Neuronal stem cell (in vitro differentiated cells): ENCODE measurements at regions not wholly inside any gene's neighbourhood (a gene's known extent, or its start where the extent isn't known, plus 50 kb on each side); places are given as distances from the start of the nearest gene placed in this dataset.

ENCODE experiments used
- DNase-seq: peaks from one replicate; pipeline ENCODE4 v3.0.0-alpha.2; 2013; ENCODE audit warnings: low spot score
- H2AFZ ChIP-seq: one replicate; pipeline ENCODE4 v1.6.1; 2013; ENCODE audit warnings: mild to moderate bottlenecking, low read length, inconsistent platforms
- H2AK5ac ChIP-seq: 2 replicates; pipeline ENCODE4 v1.6.1; 2013; ENCODE audit warnings: low read depth, mild to moderate bottlenecking, inconsistent platforms, low read length, moderate library complexity, mixed read lengths
- H2BK120ac ChIP-seq: 2 replicates; pipeline ENCODE4 v1.6.1; 2013; ENCODE audit warnings: low read depth, mild to moderate bottlenecking, inconsistent platforms, low read length, moderate library complexity, mixed read lengths
- H2BK12ac ChIP-seq: one replicate; pipeline ENCODE4 v1.6.1; 2013; ENCODE audit warnings: low read length, inconsistent platforms
- H2BK15ac ChIP-seq: 2 replicates; pipeline ENCODE4 v1.6.1; 2013; ENCODE audit warnings: mild to moderate bottlenecking, low read length, inconsistent platforms, mixed read lengths
- H2BK5ac ChIP-seq: one replicate; pipeline ENCODE4 v1.6.1; 2013; ENCODE audit warnings: inconsistent platforms, mild to moderate bottlenecking, low read length, moderate library complexity
- H3K14ac ChIP-seq: one replicate; pipeline ENCODE4 v1.6.1; 2013; ENCODE audit warnings: low read length, inconsistent platforms
- H3K18ac ChIP-seq: 2 replicates; pipeline ENCODE4 v1.6.1; 2013; ENCODE audit warnings: low read length, inconsistent platforms
- H3K23ac ChIP-seq: 2 replicates; pipeline ENCODE4 v1.6.1; 2013; ENCODE audit warnings: low read depth, mild to moderate bottlenecking, mixed read lengths, low read length, inconsistent platforms; ENCODE audit not compliant: poor library complexity
- H3K27ac ChIP-seq: replicated peaks from 3 replicates; pipeline ENCODE4 v1.5.1; 2013; ENCODE audit warnings: low read length, inconsistent platforms
- H3K27me3 ChIP-seq, 3 experiments: 2 replicates each; pipeline ENCODE4 v1.6.1; 2013; ENCODE audit warnings: low read length in 3 of 3, mild to moderate bottlenecking in 2 of 3, inconsistent platforms in 1 of 3, low read depth in 1 of 3, mixed read lengths in 1 of 3, moderate library complexity in 1 of 3; ENCODE audit not compliant: control insufficient read depth in 3 of 3, insufficient read depth in 3 of 3
- H3K36me3 ChIP-seq, 2 donors: replicated peaks in 1 of 2; 2 replicates each; pipeline ENCODE4 v1.6.1; 2013; ENCODE audit warnings: low read length in 2 of 2; ENCODE audit not compliant: control insufficient read depth in 2 of 2, insufficient read depth in 2 of 2
- H3K4ac ChIP-seq: 2 replicates; pipeline ENCODE4 v1.6.1; 2013; ENCODE audit warnings: inconsistent platforms, mild to moderate bottlenecking, low read length, moderate library complexity
- H3K4me1 ChIP-seq, 2 donors: 1 replicate in 1 of 2; 2 replicates in 1 of 2; pipeline ENCODE4 v1.6.1; 2013; ENCODE audit warnings: low read length in 2 of 2, low read depth in 1 of 2; ENCODE audit not compliant: control insufficient read depth in 2 of 2, insufficient read depth in 1 of 2
- H3K4me2 ChIP-seq: one replicate; pipeline ENCODE4 v1.6.1; 2013; ENCODE audit warnings: mild to moderate bottlenecking, low read length, inconsistent platforms; ENCODE audit not compliant: insufficient read depth, poor library complexity, severe bottlenecking
- H3K4me3 ChIP-seq, 2 donors: 2 replicates each; pipeline ENCODE4 v1.5.1; 2013; ENCODE audit warnings: low read length in 2 of 2, mild to moderate bottlenecking in 2 of 2, inconsistent platforms in 1 of 2, moderate library complexity in 1 of 2
- H3K79me1 ChIP-seq: one replicate; pipeline ENCODE4 v1.6.1; 2013; ENCODE audit warnings: low read depth, mild to moderate bottlenecking, inconsistent platforms, low read length, moderate library complexity
- H3K9ac ChIP-seq: one replicate; pipeline ENCODE4 v1.6.1; 2013; ENCODE audit warnings: mild to moderate bottlenecking, low read depth, low read length, inconsistent platforms; ENCODE audit not compliant: poor library complexity
- H3K9me3 ChIP-seq, 2 donors: replicated peaks in 1 of 2; 2 replicates each; pipeline versions ENCODE3 to v1.6.1; 2013; ENCODE audit warnings: low read length in 2 of 2, mild to moderate bottlenecking in 2 of 2, inconsistent platforms in 1 of 2, low read depth in 1 of 2, mixed read lengths in 1 of 2, moderate library complexity in 1 of 2; ENCODE audit not compliant: control insufficient read depth in 2 of 2, insufficient read depth in 1 of 2
- H4K8ac ChIP-seq: one replicate; pipeline ENCODE4 v1.6.1; 2013; ENCODE audit warnings: low read depth, mild to moderate bottlenecking, inconsistent platforms, low read length, moderate library complexity
- H4K91ac ChIP-seq: one replicate; pipeline ENCODE4 v1.6.1; 2013; ENCODE audit warnings: low read length, low read depth, mild to moderate bottlenecking, inconsistent platforms; ENCODE audit not compliant: poor library complexity
- WGBS, 2 donors: extraction: QIAGEN DNeasy Blood & Tissue Kit; methylation state at CpG; one replicate each; pipeline ENCODE4 v1.1.7; 2013; ENCODE audit warnings: missing lambda C conversion rate in 2 of 2, mixed read lengths in 1 of 2; ENCODE audit not compliant: insufficient read length in 2 of 2, insufficient replicate concordance in 1 of 2; ENCODE audit errors: extremely low coverage in 2 of 2; 5-methylcytosine and 5-hydroxymethylcytosine counted together

GRCh38 chr6:767755-768512, 75.0 kb upstream of the EXOC2 start:
- no peaks in the 10 kb centered on the region for H3K9me3 ChIP-seq
- H3K27ac ChIP-seq = no peak overlapping the region
- no peak overlapping the region for H2BK5ac ChIP-seq
- no peak overlapping the region for H2AK5ac ChIP-seq
- no peak overlapping the region for H3K4ac ChIP-seq
- no peak overlapping the region for H3K4me2 ChIP-seq
- peaks cover 0 to 7% (median 0%) of the 10 kb centered on the region in 3 experiments for H3K27me3 ChIP-seq
- H3K23ac ChIP-seq = no peak overlapping the region
- no peak overlapping the region for H3K4me3 ChIP-seq
- H3K4me1 ChIP-seq = no peaks in the 10 kb centered on the region
- DNase-seq = no peak
- H2AFZ ChIP-seq = no peak overlapping the region
- no peak overlapping the region for H4K91ac ChIP-seq
- WGBS, 2 donors = 100% methylated on average over 1 of the region's 4 CpGs; no CpG with 5 or more reads in 1 of the 2 donors
- H3K18ac ChIP-seq = no peak overlapping the region
- H2BK15ac ChIP-seq = no peak overlapping the region
- no peaks in the 10 kb centered on the region for H3K79me1 ChIP-seq
- H2BK12ac ChIP-seq = no peak overlapping the region
- H3K9ac ChIP-seq = no peak overlapping the region
- H4K8ac ChIP-seq = no peak overlapping the region
- H3K36me3 ChIP-seq = no peaks in the 10 kb centered on the region
- no peak overlapping the region for H3K14ac ChIP-seq
- H2BK120ac ChIP-seq = no peak overlapping the region

GRCh38 chr6:766625-767024, 73.7 kb upstream of the EXOC2 start:
- no peak overlapping the region for H4K91ac ChIP-seq
- H2BK120ac ChIP-seq = no peak overlapping the region
- H3K23ac ChIP-seq = no peak overlapping the region
- H3K27ac ChIP-seq = no peak overlapping the region
- no peak overlapping the region for H2AK5ac ChIP-seq
- peaks cover 0 to 7% (median 0%) of the 10 kb centered on the region in 3 experiments for H3K27me3 ChIP-seq
- no peaks in the 10 kb centered on the region for H3K79me1 ChIP-seq
- H3K9ac ChIP-seq = no peak overlapping the region
- no peak overlapping the region for H3K14ac ChIP-seq
- no CpG with 5 or more reads among the region's 5 CpGs for WGBS, 2 donors
- no peak overlapping the region for H3K4ac ChIP-seq
- H2AFZ ChIP-seq = no peak overlapping the region
- no peaks in the 10 kb centered on the region for H3K4me1 ChIP-seq
- H2BK12ac ChIP-seq = no peak overlapping the region
- H4K8ac ChIP-seq = no peak overlapping the region
- no peak overlapping the region for H3K4me3 ChIP-seq
- no peaks in the 10 kb centered on the region for H3K9me3 ChIP-seq
- H3K18ac ChIP-seq = no peak overlapping the region
- no peaks in the 10 kb centered on the region for H3K36me3 ChIP-seq
- no peak overlapping the region for H3K4me2 ChIP-seq
- no peak overlapping the region for H2BK15ac ChIP-seq
- no peak overlapping the region for H2BK5ac ChIP-seq
- DNase-seq = no peak

- Histone ChIP-seq H3K36me3 (no peaks in the 10 kb centered on the region), H3K14ac (no peak overlapping the region), H3K79me1 (no peaks in the 10 kb centered on the region), H2BK5ac (no peak overlapping the region), H2BK12ac (no peak overlapping the region), H3K4me3 (no peak overlapping the region), H4K8ac (no peak overlapping the region), H2BK120ac (no peak overlapping the region), H3K9me3 (no peaks in the 10 kb centered on the region), H3K27ac (no peak overlapping the region), H3K9ac (no peak overlapping the region), H3K4ac (no peak overlapping the region), H3K18ac (no peak overlapping the region), H3K4me1 (no peaks in the 10 kb centered on the region), H3K4me2 (no peak overlapping the region), H3K27me3 (peaks cover 0 to 13% (median 0%) of the 10 kb centered on the region in 3 experiments), H2AFZ (no peak overlapping the region), H2AK5ac (no peak overlapping the region), H2BK15ac (no peak overlapping the region), H4K91ac (no peak overlapping the region), H3K23ac (no peak overlapping the region)
- DNase-seq = no peak
- no CpG with 5 or more reads among the region's 13 CpGs for WGBS, 2 donors
Measured at GRCh38 chr6:761997-762396, 69.1 kb upstream of the EXOC2 start.

GRCh38 chr6:760982-761955, 68.3 kb upstream of the EXOC2 start:
- Histone ChIP-seq H3K27ac (no peak overlapping the region), H3K9me3 (no peaks in the 10 kb centered on the region), H4K8ac (no peak overlapping the region), H3K4me1 (no peaks in the 10 kb centered on the region), H3K36me3 (no peaks in the 10 kb centered on the region), H2AK5ac (peak overlapping the region; percentile 13), H2BK12ac (no peak overlapping the region), H2BK120ac (no peak overlapping the region), H3K18ac (no peak overlapping the region), H3K4me2 (no peak overlapping the region), H3K4me3 (no peak overlapping the region), H2BK5ac (no peak overlapping the region), H3K79me1 (no peaks in the 10 kb centered on the region), H3K23ac (no peak overlapping the region), H3K9ac (peak overlapping the region; percentile 13), H4K91ac (no peak overlapping the region), H3K4ac (no peak overlapping the region), H3K14ac (no peak overlapping the region), H2BK15ac (no peak overlapping the region), H3K27me3 (peaks cover 0 to 13% (median 0%) of the 10 kb centered on the region in 3 experiments), H2AFZ (no peak overlapping the region)
- no peak for DNase-seq
- WGBS, 2 donors = no CpG with 5 or more reads among the region's 48 CpGs
